Karpas-422 (cell line): ENCODE measurements at regions not wholly inside any gene's neighbourhood (a gene's known extent, or its start where the extent isn't known, plus 50 kb on each side); places are given as distances from the start of the nearest gene placed in this dataset.

Experiments
- DNase-seq: peaks from one replicate; pipeline ENCODE4 v3.0.0-alpha.2; 2015
- H2AFZ ChIP-seq: fragments of 200-600 bp; sonication (generic); 2 replicates; pipeline ENCODE4 v1.6.1; 2014; ENCODE audit warnings: antibody characterized with exemption, low read length, mixed read lengths
- H3K27ac ChIP-seq: fragments of 200-600 bp; sonication (generic); 2 replicates; pipeline ENCODE4 v1.5.1; 2014; ENCODE audit warnings: mild to moderate bottlenecking, low read length, moderate library complexity
- H3K27me3 ChIP-seq: fragments of 200-600 bp; sonication (generic); 2 replicates; pipeline ENCODE4 v1.6.1; 2014; ENCODE audit warnings: low read length, mixed read lengths
- H3K36me3 ChIP-seq: fragments of 200-600 bp; sonication (generic); 2 replicates; pipeline ENCODE4 v1.6.1; 2014; ENCODE audit warnings: low read length, mixed read lengths; ENCODE audit not compliant: insufficient read depth
- H3K4me1 ChIP-seq: fragments of 200-600 bp; sonication (generic); 2 replicates; pipeline ENCODE4 v1.6.1; 2014; ENCODE audit warnings: mild to moderate bottlenecking, low read length, mixed read lengths
- H3K4me2 ChIP-seq: fragments of 200-600 bp; sonication (generic); 2 replicates; pipeline ENCODE4 v1.6.1; 2014; ENCODE audit warnings: low read length, low read depth, mild to moderate bottlenecking; ENCODE audit not compliant: poor library complexity, severe bottlenecking
- H3K4me3 ChIP-seq: fragments of 200-600 bp; sonication (generic); 2 replicates; pipeline ENCODE4 v1.5.1; 2014; ENCODE audit warnings: mild to moderate bottlenecking, antibody characterized with exemption, low read length, mixed read lengths
- H3K79me2 ChIP-seq: fragments of 200-600 bp; sonication (generic); 2 replicates; pipeline ENCODE4 v1.6.1; 2014; ENCODE audit warnings: mild to moderate bottlenecking, low read length, mixed read lengths
- H3K9ac ChIP-seq: fragments of 200-600 bp; sonication (generic); 2 replicates; pipeline ENCODE4 v1.6.0; 2014; ENCODE audit warnings: low read length
- H3K9me2 ChIP-seq: fragments of 200-600 bp; sonication (generic), shearing (Covaris generic); replicated peaks from 2 replicates; pipeline ENCODE4 v1.6.0; 2014; ENCODE audit warnings: mild to moderate bottlenecking, low read length, moderate library complexity; ENCODE audit not compliant: insufficient read depth
- H3K9me3 ChIP-seq: fragments of 300-700, 200-600 bp; sonication (generic); 2 replicates; pipeline ENCODE4 v1.6.1; 2014; ENCODE audit warnings: low read length, mixed read lengths
- H4K20me1 ChIP-seq: fragments of 200-600 bp; sonication (generic); 2 replicates; pipeline ENCODE4 v1.6.1; 2014; ENCODE audit warnings: mild to moderate bottlenecking, antibody characterized with exemption, low read length, low read depth; ENCODE audit not compliant: insufficient read depth

GRCh38 chr3:59486520-59486919 lies 436.7 kb upstream of the CFAP20DC start:
- Histone ChIP-seq H3K9ac (no peak overlapping the region), H3K4me1 (no peaks in the 10 kb centered on the region), H2AFZ (no peak overlapping the region), H4K20me1 (no peaks in the 10 kb centered on the region), H3K4me3 (no peak overlapping the region), H3K4me2 (no peak overlapping the region), H3K79me2 (no peaks in the 10 kb centered on the region), H3K27me3 (no peaks in the 10 kb centered on the region), H3K9me2 (no peaks in the 10 kb centered on the region), H3K36me3 (no peaks in the 10 kb centered on the region), H3K27ac (no peak overlapping the region), H3K9me3 (no peaks in the 10 kb centered on the region)
- no peak for DNase-seq

- Histone ChIP-seq H3K9me2 (no peaks in the 10 kb centered on the region), H3K79me2 (no peaks in the 10 kb centered on the region), H3K4me3 (no peak overlapping the region), H3K9ac (no peak overlapping the region), H2AFZ (no peak overlapping the region), H4K20me1 (no peaks in the 10 kb centered on the region), H3K27ac (no peak overlapping the region), H3K4me2 (no peak overlapping the region), H3K36me3 (no peaks in the 10 kb centered on the region), H3K27me3 (no peaks in the 10 kb centered on the region), H3K4me1 (no peaks in the 10 kb centered on the region), H3K9me3 (no peaks in the 10 kb centered on the region)
- no peak for DNase-seq
Observed at GRCh38 chr3:59483191-59483590, 433.4 kb upstream of the CFAP20DC start.

GRCh38 chr3:59482684-59483083 lies 432.9 kb upstream of the CFAP20DC start:
- Histone ChIP-seq H2AFZ (no peak overlapping the region), H3K27ac (no peak overlapping the region), H3K4me1 (no peaks in the 10 kb centered on the region), H4K20me1 (no peaks in the 10 kb centered on the region), H3K4me3 (no peak overlapping the region), H3K36me3 (no peaks in the 10 kb centered on the region), H3K9ac (no peak overlapping the region), H3K9me2 (no peaks in the 10 kb centered on the region), H3K9me3 (no peaks in the 10 kb centered on the region), H3K27me3 (no peaks in the 10 kb centered on the region), H3K4me2 (no peak overlapping the region), H3K79me2 (no peaks in the 10 kb centered on the region)
- no peak for DNase-seq

GRCh38 chr3:59481776-59482400 lies 432.1 kb upstream of the CFAP20DC start:
- no peaks in the 10 kb centered on the region for H3K27me3 ChIP-seq
- H3K9me3 ChIP-seq = no peaks in the 10 kb centered on the region
- H3K9me2 ChIP-seq = no peaks in the 10 kb centered on the region
- no peaks in the 10 kb centered on the region for H3K4me1 ChIP-seq
- H3K79me2 ChIP-seq = no peaks in the 10 kb centered on the region
- DNase-seq = no peak
- no peak overlapping the region for H3K9ac ChIP-seq
- H3K36me3 ChIP-seq = no peaks in the 10 kb centered on the region
- no peak overlapping the region for H3K4me2 ChIP-seq
- H3K27ac ChIP-seq = no peak overlapping the region
- H3K4me3 ChIP-seq = no peak overlapping the region
- H2AFZ ChIP-seq = no peak overlapping the region
- H4K20me1 ChIP-seq = no peaks in the 10 kb centered on the region

GRCh38 chr3:59480486-59480995 lies 430.7 kb upstream of the CFAP20DC start:
- H3K4me2 ChIP-seq = no peak overlapping the region
- no peak overlapping the region for H3K9ac ChIP-seq
- no peak overlapping the region for H2AFZ ChIP-seq
- DNase-seq = no peak
- no peaks in the 10 kb centered on the region for H3K27me3 ChIP-seq
- no peaks in the 10 kb centered on the region for H4K20me1 ChIP-seq
- H3K79me2 ChIP-seq = no peaks in the 10 kb centered on the region
- no peak overlapping the region for H3K27ac ChIP-seq
- H3K4me1 ChIP-seq = no peaks in the 10 kb centered on the region
- H3K4me3 ChIP-seq = no peak overlapping the region
- no peaks in the 10 kb centered on the region for H3K9me2 ChIP-seq
- H3K36me3 ChIP-seq = no peaks in the 10 kb centered on the region
- no peaks in the 10 kb centered on the region for H3K9me3 ChIP-seq

GRCh38 chr3:59473636-59474035 lies 423.8 kb upstream of the CFAP20DC start:
- Histone ChIP-seq H4K20me1 (no peaks in the 10 kb centered on the region), H2AFZ (no peak overlapping the region), H3K4me2 (no peak overlapping the region), H3K27me3 (no peaks in the 10 kb centered on the region), H3K36me3 (no peaks in the 10 kb centered on the region), H3K4me3 (no peak overlapping the region), H3K79me2 (no peaks in the 10 kb centered on the region), H3K9me3 (no peaks in the 10 kb centered on the region), H3K9ac (no peak overlapping the region), H3K4me1 (no peaks in the 10 kb centered on the region), H3K27ac (no peak overlapping the region), H3K9me2 (0 out of 2 replicates have a peak, but pooled peaks cover 3% of the 10 kb centered on the region)
- no peak for DNase-seq

- H4K20me1 ChIP-seq = no peaks in the 10 kb centered on the region
- H3K4me3 ChIP-seq = no peak overlapping the region
- no peaks in the 10 kb centered on the region for H3K36me3 ChIP-seq
- no peaks in the 10 kb centered on the region for H3K4me1 ChIP-seq
- no peak overlapping the region for H3K27ac ChIP-seq
- H3K9me3 ChIP-seq = no peaks in the 10 kb centered on the region
- no peak overlapping the region for H2AFZ ChIP-seq
- H3K9me2 ChIP-seq = 0 out of 2 replicates have a peak, but pooled peaks cover 3% of the 10 kb centered on the region
- no peaks in the 10 kb centered on the region for H3K79me2 ChIP-seq
- no peak for DNase-seq
- H3K4me2 ChIP-seq = no peak overlapping the region
- H3K27me3 ChIP-seq = no peaks in the 10 kb centered on the region
- H3K9ac ChIP-seq = no peak overlapping the region
Observed at GRCh38 chr3:59472541-59472940, 422.7 kb upstream of the CFAP20DC start.

GRCh38 chr3:59469948-59470723 lies 420.3 kb upstream of the CFAP20DC start:
- no peaks in the 10 kb centered on the region for H3K9me3 ChIP-seq
- H3K36me3 ChIP-seq = no peaks in the 10 kb centered on the region
- no peaks in the 10 kb centered on the region for H3K79me2 ChIP-seq
- H3K9me2 ChIP-seq = 0 out of 2 replicates have a peak, but pooled peaks cover 6% of the 10 kb centered on the region
- no peak overlapping the region for H3K4me3 ChIP-seq
- H3K27me3 ChIP-seq = no peaks in the 10 kb centered on the region
- DNase-seq = no peak
- no peak overlapping the region for H3K4me2 ChIP-seq
- H3K27ac ChIP-seq = no peak overlapping the region
- no peaks in the 10 kb centered on the region for H3K4me1 ChIP-seq
- H2AFZ ChIP-seq = no peak overlapping the region
- no peak overlapping the region for H3K9ac ChIP-seq
- H4K20me1 ChIP-seq = no peaks in the 10 kb centered on the region
